Esophagus mucosa (tissue), 1 donor: ENCODE measurements at regions not wholly inside any gene's neighbourhood (a gene's known extent, or its start where the extent isn't known, plus 50 kb on each side); places are given as distances from the start of the nearest gene placed in this dataset.
"Not testable (repeated sequence)": the region's sequence is repeated elsewhere in the genome, so short reads cannot be mapped to it uniquely, and the experiment has no call there.

Experiments used
- ATAC-seq: fragments of 200-7000 bp; cut with Tn5 transposase; one replicate; pipeline ENCODE4 v1.9.1; 2020
- donor health status: DM: yes; HTN: yes; CAD: no.

GRCh38 chr11:13137844-13138301 is 128.8 kb downstream of the RASSF10 start:
- ATAC-seq = no peak

DNA sequence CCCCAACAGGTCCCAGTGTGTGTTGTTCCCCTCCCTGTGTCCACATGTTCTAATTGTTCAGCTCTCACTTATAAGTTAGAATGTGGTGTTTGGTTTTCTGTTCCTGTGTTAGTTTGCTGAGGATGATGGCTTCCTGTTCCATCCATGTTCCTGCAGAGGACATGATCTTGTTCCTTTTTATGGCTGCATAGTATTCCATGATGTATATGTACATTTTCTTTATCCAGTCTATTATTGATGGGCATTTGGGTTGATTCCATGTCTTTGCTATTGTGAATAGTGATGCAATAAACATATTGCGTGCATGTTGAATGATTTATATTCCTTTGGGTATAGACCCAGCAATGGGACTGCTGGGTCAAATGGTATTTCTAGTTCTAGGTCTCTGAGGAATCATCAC is 130.0 kb downstream of the RASSF10 start:
- ATAC-seq = not testable (repeated sequence)

DNA sequence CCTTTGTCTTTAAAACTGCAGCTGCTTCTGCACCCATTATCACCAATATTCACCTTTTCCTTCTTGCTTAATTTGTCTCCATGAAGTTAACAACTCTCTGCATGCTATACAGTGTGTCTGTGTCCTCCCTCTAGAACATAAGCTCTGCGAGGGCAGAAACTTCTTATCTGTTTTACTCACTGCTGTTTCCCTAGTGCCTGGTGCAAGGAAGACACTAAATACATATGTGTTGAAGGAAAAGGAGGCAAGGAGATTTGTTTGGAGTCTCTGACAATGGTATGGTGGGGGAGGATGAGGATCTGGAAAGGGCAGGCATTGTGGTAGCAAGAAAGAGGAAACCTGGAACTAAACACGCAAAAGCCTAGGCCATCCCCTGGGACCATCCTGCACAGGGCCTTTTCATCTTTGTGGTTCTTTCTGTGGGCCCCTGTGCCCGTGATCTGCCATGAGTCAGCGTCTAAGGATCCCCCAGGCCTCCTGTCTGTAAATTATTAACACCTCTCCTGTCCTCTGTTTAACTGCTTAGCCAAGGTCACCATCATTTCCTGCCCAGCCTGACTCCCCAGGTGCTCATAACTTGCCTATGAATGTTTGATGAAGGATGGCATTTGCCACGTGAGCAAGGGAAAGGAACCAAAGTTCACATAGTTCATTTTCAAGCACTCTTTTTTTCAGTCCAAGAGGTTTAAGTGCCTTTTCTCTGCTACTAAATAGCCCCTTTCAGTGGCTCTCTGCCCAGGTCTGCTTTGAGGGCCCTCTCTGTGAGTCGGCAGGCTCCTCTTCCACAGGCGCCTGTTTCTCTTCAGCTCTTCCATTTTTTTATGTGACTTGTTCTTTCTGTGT is 131.1 kb downstream of the RASSF10 start:
- ATAC-seq = peak; percentile 57

GRCh38 chr11:13140873-13141655 is 131.9 kb downstream of the RASSF10 start:
- peak; percentile 51 for ATAC-seq

GRCh38 chr11:13141731-13142709 is 132.9 kb downstream of the RASSF10 start:
- ATAC-seq = no peak

DNA sequence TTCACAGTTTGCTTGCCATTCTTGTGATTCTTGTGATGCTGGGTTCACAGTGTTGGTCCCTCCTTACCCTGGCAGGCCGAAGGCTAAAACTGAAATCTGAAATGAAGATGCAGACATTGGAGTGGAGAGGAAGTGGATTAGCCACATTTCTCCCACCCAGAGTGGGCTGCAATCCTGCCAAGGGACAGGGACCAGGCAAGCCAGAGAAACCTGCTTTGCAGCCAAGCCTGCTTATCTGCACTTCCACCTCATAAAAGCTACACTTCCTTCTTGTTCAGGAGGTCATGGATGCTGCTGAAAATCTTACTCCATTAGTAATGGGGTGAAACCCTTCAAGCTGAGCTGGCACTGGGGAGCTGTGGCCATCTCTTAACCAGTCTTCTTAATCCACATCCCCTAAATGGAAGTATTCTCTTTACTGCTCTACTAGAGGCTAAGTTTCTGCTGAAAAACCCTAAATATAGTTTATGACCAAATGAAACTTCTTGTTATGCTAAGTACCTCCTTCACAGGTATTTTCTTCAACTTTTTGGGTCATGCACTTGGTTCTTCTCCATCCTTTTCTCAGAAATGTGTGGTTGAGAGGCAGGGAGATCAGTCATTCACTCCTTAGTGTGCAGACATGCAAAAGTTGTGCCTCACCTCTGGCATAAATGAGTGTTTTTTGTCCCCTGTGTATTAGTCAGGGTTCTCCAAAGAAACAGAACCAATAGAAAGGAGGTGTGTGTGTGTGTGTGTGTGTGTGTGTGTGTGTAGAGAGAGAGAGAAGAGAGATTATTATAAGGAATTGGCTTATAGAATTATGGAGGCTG is 133.9 kb upstream of the BMAL1 start:
- ATAC-seq = peak; percentile 60

DNA sequence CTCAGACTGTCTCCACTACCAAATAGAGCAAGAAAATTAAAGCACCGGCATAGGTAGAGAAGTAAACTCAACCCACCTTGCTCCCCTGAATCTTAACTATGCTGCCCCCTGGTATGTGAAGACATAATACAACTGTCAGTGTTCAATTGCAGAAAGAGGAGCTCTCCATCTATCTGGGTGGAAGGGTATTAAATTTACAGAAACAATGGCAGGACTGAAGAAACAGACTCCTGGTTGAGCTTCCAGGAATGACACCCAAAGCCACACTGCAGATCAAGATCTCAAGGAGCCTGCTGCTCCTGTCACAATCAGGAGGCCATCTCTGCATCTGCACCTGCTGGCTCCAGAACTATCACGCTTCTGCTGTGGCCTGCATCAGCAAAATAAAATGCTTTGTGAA is 132.1 kb upstream of the BMAL1 start:
- no peak for ATAC-seq

- ATAC-seq = no peak
Measured at GRCh38 chr11:13149991-13150390, 127.6 kb upstream of the BMAL1 start.

DNA sequence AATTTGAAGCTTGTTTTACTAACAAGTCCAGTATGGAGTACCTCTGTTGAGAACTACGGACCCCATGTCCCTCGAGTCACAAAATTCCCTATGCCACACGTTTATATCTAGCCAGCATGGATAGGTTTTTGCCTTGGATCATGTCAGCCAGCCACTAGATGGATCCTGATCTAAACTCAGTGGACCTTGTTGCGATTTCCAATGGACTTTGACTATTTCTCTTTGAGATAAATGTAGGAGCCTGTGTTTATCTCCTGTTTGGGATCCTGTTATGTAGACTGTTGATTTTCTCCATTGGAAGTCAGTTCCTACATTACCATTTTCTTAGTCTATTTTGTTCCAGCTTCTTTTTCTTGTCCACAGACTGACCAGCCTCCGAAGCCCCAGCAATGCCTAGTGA is 127.1 kb upstream of the BMAL1 start:
- ATAC-seq = no peak

GRCh38 chr11:13152264-13152663 is 125.3 kb upstream of the BMAL1 start:
- no peak for ATAC-seq

DNA sequence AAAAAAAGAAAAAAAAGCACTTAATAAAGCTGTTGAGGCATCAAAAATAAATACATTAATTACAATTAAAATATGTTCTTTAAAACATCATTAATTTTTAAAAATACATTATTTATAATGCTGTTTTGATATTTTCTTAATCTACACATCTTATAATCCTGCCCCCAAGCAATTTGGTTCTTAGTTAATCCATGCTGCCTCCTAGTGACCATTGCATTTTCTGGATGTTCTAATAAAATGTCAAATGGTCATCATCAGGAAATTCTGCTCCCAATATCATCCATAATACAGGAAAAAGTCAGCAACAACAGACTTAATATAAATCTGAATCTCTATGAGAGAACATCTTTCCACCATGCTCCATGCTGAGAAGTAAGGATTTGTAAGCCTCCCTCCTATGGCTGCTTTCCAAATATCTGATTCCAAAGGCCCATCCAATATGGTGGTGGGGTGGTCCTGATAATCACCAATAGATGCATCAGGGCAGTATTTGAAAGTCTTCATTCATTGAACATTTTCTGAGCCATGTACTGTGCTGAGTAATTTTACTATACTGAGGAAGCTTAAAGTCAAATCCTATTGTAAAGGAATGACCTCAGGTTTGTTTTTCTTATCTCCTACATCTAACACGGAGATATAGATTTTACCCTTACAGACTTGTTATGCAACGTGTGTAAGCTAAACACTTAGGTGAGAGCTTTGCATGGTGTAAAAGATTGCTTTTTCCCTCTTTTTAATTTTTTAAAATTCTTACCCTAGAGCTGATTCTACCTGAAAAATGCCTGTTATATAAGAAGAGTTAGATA is 124.7 kb upstream of the BMAL1 start:
- ATAC-seq = no peak

DNA sequence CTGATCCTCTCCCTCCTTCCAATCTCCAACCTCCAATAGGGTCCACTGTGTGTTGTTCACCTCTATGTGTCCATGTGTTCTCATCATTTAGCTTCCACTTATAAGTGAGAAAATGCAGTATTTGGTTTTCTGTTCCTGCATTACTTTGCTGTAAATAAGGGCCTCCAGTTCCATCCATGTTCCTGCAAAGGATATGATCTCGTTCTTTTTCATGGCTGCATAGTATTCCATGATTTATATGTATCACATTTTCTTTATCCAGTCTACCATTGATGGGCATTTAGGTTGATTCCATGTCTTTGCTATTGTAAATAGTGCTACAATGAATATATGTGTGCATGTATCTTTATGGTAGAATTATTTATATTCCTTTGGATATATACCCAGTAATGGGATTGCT is 123.2 kb upstream of the BMAL1 start:
- ATAC-seq = not testable (repeated sequence)

- ATAC-seq = peak; percentile 82
Measured at GRCh38 chr11:13160346-13160745, 117.2 kb upstream of the BMAL1 start.

DNA sequence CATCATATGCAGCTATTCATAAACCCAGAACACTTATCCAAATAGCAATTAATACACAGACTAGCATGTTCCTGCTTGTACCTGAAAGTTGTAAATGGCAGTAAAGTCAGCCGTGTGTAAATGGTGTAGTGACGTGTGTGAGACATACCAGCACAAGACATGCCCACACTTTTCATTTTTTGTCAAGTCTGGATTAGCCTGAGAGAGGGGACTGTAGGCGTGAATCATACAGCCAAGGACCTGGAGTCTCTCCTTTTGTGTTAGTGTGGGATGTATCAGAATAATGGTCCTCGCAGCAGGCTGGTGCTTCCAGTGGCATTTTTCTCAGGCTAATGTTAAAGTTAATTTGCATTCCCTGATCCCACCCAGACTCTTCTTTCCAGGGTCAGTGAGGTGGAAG is 116.8 kb upstream of the BMAL1 start:
- ATAC-seq = peak; percentile 95

DNA sequence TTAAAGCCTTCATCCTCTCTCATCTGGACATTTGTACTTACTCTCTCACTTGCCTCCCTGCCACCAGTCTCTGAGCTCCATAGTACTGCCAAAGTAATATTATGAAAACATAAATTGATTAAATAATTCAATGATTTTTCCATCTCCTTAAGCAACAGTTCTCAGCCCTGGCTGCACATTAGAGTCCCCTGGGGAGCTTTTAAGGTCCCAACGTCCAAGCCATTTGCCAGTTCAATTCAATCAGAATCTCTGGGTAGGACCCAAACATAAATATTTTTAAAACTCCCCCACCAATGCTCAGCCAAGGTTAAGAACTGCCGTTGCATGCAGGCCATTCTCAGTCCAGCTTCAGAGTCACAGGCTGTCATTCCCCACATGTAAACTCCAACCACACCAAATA is 114.4 kb upstream of the BMAL1 start:
- no peak for ATAC-seq

GRCh38 chr11:13166036-13166435 is 111.6 kb upstream of the BMAL1 start:
- ATAC-seq = no peak

GRCh38 chr11:13168271-13168670 is 109.3 kb upstream of the BMAL1 start:
- peak; percentile 95 for ATAC-seq

DNA sequence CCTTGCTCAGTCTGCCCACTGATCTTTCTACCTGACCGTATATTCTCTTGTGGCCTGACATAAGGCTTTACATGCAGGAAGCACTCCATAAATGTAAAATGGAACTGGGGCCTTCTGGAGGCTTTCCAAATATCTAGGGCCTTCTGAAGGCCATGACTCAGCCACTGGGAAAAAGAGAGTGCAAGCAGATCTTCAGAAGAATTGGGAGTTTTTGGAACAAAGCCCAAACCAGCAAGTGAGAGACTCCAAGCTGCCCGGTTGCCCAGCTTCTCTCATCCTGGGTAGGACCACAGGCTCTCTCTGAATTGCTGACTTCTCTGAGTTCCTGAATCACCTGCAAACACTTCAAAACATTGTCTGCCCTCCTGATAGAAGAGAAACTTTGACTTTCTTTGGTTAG is 107.9 kb upstream of the BMAL1 start:
- no peak for ATAC-seq

GRCh38 chr11:13174090-13174489 is 103.5 kb upstream of the BMAL1 start:
- no peak for ATAC-seq

- peak; percentile 69 for ATAC-seq
Measured at GRCh38 chr11:13183094-13183825, 94.3 kb upstream of the BMAL1 start.
